HG02588 (cell line): ENCODE measurements at regions not wholly inside any gene's neighbourhood (a gene's known extent, or its start where the extent isn't known, plus 50 kb on each side); places are given as distances from the start of the nearest gene placed in this dataset.
"Not testable (repeated sequence)": the region's sequence is repeated elsewhere in the genome, so short reads cannot be mapped to it uniquely, and the experiment has no call there.

ENCODE experiments used
- ATAC-seq: cut with Tn5 transposase; IDR thresholded peaks from one replicate; pipeline ENCODE4 v1.9.1; 2021; ENCODE audit warnings: mild to moderate bottlenecking, moderate library complexity; ENCODE audit not compliant: unreplicated experiment

GRCh38 chr2:180840641-180841040 lies 139.8 kb upstream of the UBE2E3 start:
- ATAC-seq, result no peak

GRCh38 chr2:180829836-180830235 lies 150.6 kb upstream of the UBE2E3 start:
- no peak for ATAC-seq

- ATAC-seq, result no peak
Measured at GRCh38 chr2:180829261-180829660, 151.1 kb upstream of the UBE2E3 start.

GRCh38 chr2:180828756-180829155 lies 151.6 kb upstream of the UBE2E3 start:
- no peak for ATAC-seq

- ATAC-seq, result no peak
Measured at GRCh38 chr2:180823546-180824141, 156.8 kb upstream of the UBE2E3 start.

GRCh38 chr2:180819106-180819505 lies 161.3 kb upstream of the UBE2E3 start:
- no peak for ATAC-seq

- ATAC-seq, result not testable (repeated sequence)
Measured at GRCh38 chr2:180818700-180819099, 161.7 kb upstream of the UBE2E3 start.

GRCh38 chr2:180799141-180799540 lies 181.3 kb upstream of the UBE2E3 start:
- no peak for ATAC-seq

- ATAC-seq, result no peak
Measured at GRCh38 chr2:180790891-180791290, 189.5 kb upstream of the UBE2E3 start.

- no peak for ATAC-seq
Measured at GRCh38 chr2:180787330-180787729, 193.1 kb upstream of the UBE2E3 start.

GRCh38 chr2:180781276-180781675 lies 199.1 kb upstream of the UBE2E3 start:
- ATAC-seq, result no peak

GRCh38 chr2:180778291-180778690 lies 202.1 kb upstream of the UBE2E3 start:
- ATAC-seq, result no peak

- ATAC-seq, result no peak
Measured at GRCh38 chr2:180776921-180777320, 203.5 kb upstream of the UBE2E3 start.

- no peak for ATAC-seq
Measured at GRCh38 chr2:180775711-180776110, 204.7 kb upstream of the UBE2E3 start.

GRCh38 chr2:180765316-180765715 lies 215.1 kb upstream of the UBE2E3 start:
- ATAC-seq, result not testable (repeated sequence)

GRCh38 chr2:180763263-180763989 lies 217.0 kb upstream of the UBE2E3 start:
- ATAC-seq, result no peak

- ATAC-seq, result no peak
Measured at GRCh38 chr2:180761224-180761623, 219.2 kb upstream of the UBE2E3 start.

- ATAC-seq, result no peak
Measured at GRCh38 chr2:180759631-180760030, 220.8 kb upstream of the UBE2E3 start.

- ATAC-seq, result no peak
Measured at GRCh38 chr2:180753809-180754761, 226.3 kb upstream of the UBE2E3 start.

GRCh38 chr2:180751306-180751920 lies 229.0 kb upstream of the UBE2E3 start:
- no peak for ATAC-seq

GRCh38 chr2:180747728-180748127 lies 232.7 kb upstream of the UBE2E3 start:
- ATAC-seq, result no peak
